Parathyroid adenoma (tissue), 2 donors: ENCODE measurements at regions not wholly inside any gene's neighbourhood (a gene's known extent, or its start where the extent isn't known, plus 50 kb on each side); places are given as distances from the start of the nearest gene placed in this dataset.
"Not testable (repeated sequence)": the region's sequence is repeated elsewhere in the genome, so short reads cannot be mapped to it uniquely, and the experiment has no call there.

ENCODE experiments used
- H2AFZ ChIP-seq: fragments of 300-600 bp; sonication (generic); one replicate; pipeline ENCODE4 v1.7.0; 2017; ENCODE audit warnings: antibody characterized with exemption, mild to moderate bottlenecking
- H3K27ac ChIP-seq: fragments of 300-600 bp; sonication (generic); one replicate; pipeline ENCODE4 v1.7.0; 2017
- H3K27me3 ChIP-seq: fragments of 300-600 bp; sonication (generic); one replicate; pipeline ENCODE4 v1.7.0; 2017; ENCODE audit warnings: low read length; ENCODE audit not compliant: control insufficient read depth, insufficient read depth
- H3K36me3 ChIP-seq: fragments of 300-600 bp; sonication (generic); one replicate; pipeline ENCODE4 v1.7.0; 2017; ENCODE audit warnings: low read length; ENCODE audit not compliant: control insufficient read depth, insufficient read depth
- H3K4me1 ChIP-seq: fragments of 300-600 bp; sonication (generic); one replicate; pipeline ENCODE4 v1.7.0; 2017; ENCODE audit warnings: control low read depth
- H3K4me2 ChIP-seq: fragments of 300-600 bp; sonication (generic); one replicate; pipeline ENCODE4 v1.7.0; 2017; ENCODE audit warnings: low read length
- H3K4me3 ChIP-seq: fragments of 300-600 bp; sonication (generic); one replicate; pipeline ENCODE4 v1.7.0; 2017; ENCODE audit warnings: low read depth, low read length
- H3K79me2 ChIP-seq: fragments of 300-600 bp; sonication (generic); one replicate; pipeline ENCODE4 v1.7.0; 2017; ENCODE audit warnings: control low read depth
- H3K9ac ChIP-seq: fragments of 300-600 bp; sonication (generic); one replicate; pipeline ENCODE4 v1.7.0; 2017; ENCODE audit warnings: mild to moderate bottlenecking
- H3K9me3 ChIP-seq: fragments of 300-600 bp; sonication (generic); one replicate; pipeline ENCODE4 v1.7.0; 2017; ENCODE audit warnings: low read length; ENCODE audit not compliant: control insufficient read depth
- CTCF ChIP-seq: fragments of 300-600 bp; sonication (generic); IDR thresholded peaks from one replicate; pipeline ENCODE4 v1.7.0; 2017; ENCODE audit warnings: antibody characterized with exemption, mild to moderate bottlenecking
- donor health status: primary hyperparathyroidism.

GRCh38 chr9:29100762-29101161 is 1527.5 kb upstream of the C9orf72 start:
- Histone ChIP-seq H3K79me2 (no peaks in the 10 kb centered on the region), H3K9ac (no peak overlapping the region), H3K9me3 (peaks cover 5% of the 10 kb centered on the region), H3K27ac (no peak overlapping the region), H3K27me3 (no peaks in the 10 kb centered on the region), H3K4me1 (no peaks in the 10 kb centered on the region), H3K36me3 (no peaks in the 10 kb centered on the region), H3K4me2 (no peak overlapping the region), H3K4me3 (no peak overlapping the region), H2AFZ (no peak overlapping the region)
- no peak for TF ChIP-seq CTCF

GRCh38 chr9:29104166-29104565 is 1530.9 kb upstream of the C9orf72 start:
- H3K9me3 ChIP-seq, H3K4me3 ChIP-seq, H3K9ac ChIP-seq, H3K27ac ChIP-seq, H3K4me1 ChIP-seq, H3K79me2 ChIP-seq, H3K36me3 ChIP-seq, H3K4me2 ChIP-seq, H2AFZ ChIP-seq, H3K27me3 ChIP-seq: not testable (repeated sequence)

GRCh38 chr9:29118555-29118954 is 1545.3 kb upstream of the C9orf72 start:
- Histone ChIP-seq H2AFZ (no peak overlapping the region), H3K79me2 (no peaks in the 10 kb centered on the region), H3K9ac (no peak overlapping the region), H3K4me1 (no peaks in the 10 kb centered on the region), H3K9me3 (no peaks in the 10 kb centered on the region), H3K36me3 (no peaks in the 10 kb centered on the region), H3K4me3 (no peak overlapping the region), H3K27me3 (no peaks in the 10 kb centered on the region), H3K4me2 (no peak overlapping the region), H3K27ac (no peak overlapping the region)
- no peak for TF ChIP-seq CTCF

GRCh38 chr9:29126783-29127182 is 1553.5 kb upstream of the C9orf72 start:
- no peak for TF ChIP-seq CTCF
- no peak overlapping the region for H3K4me3 ChIP-seq
- H3K27ac ChIP-seq = no peak overlapping the region
- no peaks in the 10 kb centered on the region for H3K9me3 ChIP-seq
- no peak overlapping the region for H3K9ac ChIP-seq
- no peak overlapping the region for H3K4me2 ChIP-seq
- H3K4me1 ChIP-seq = no peaks in the 10 kb centered on the region
- H3K36me3 ChIP-seq = no peaks in the 10 kb centered on the region
- H2AFZ ChIP-seq = no peak overlapping the region
- H3K27me3 ChIP-seq = no peaks in the 10 kb centered on the region
- H3K79me2 ChIP-seq = no peaks in the 10 kb centered on the region

GRCh38 chr9:29129763-29130162 is 1556.5 kb upstream of the C9orf72 start:
- Histone ChIP-seq H3K4me1 (no peaks in the 10 kb centered on the region), H2AFZ (no peak overlapping the region), H3K79me2 (no peaks in the 10 kb centered on the region), H3K36me3 (no peaks in the 10 kb centered on the region), H3K4me3 (no peak overlapping the region), H3K9ac (no peak overlapping the region), H3K27ac (no peak overlapping the region), H3K9me3 (no peaks in the 10 kb centered on the region), H3K4me2 (no peak overlapping the region), H3K27me3 (no peaks in the 10 kb centered on the region)
- TF ChIP-seq CTCF = no peak
